ENCODE measurements at regions not wholly inside any gene's neighbourhood (a gene's known extent, or its start where the extent isn't known, plus 50 kb on each side); places are given as distances from the start of the nearest gene placed in this dataset.

- DNase-seq, result no peak
Observed at GRCh38 chr17:68176718-68177117, 71.1 kb upstream of the AMZ2 start.

DNA sequence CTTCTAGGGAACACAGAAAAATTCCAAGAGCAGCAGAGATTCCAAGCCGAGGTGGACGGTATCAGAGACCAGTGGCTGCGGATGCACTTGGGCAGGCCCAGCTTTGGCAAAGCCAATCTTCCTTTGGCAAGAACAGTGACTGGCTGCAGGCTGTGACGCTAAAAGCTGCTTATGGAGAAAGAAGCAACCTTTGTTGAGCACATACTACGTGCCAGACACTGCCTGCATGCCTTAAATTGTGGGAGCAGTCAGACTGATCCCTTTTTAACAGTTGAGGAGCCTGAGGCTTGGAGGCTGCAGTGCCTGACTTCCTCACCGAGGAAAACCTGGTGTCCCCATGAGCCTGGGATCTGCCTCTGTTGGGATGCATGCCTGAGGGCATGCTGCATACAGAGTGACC, 69.0 kb upstream of the AMZ2 start:
- no peaks in the 10 kb centered on the region for H3K36me3 Mint-ChIP-seq (ENCODE audit: insufficient read depth, unreplicated experiment)
- ChIA-PET POLR2A (no interaction called here), CTCF (no interaction called here)
- no peak overlapping the region for H3K4me3 Mint-ChIP-seq (ENCODE audit: unreplicated experiment)
- H3K9me3 Mint-ChIP-seq (ENCODE audit: unreplicated experiment), result no peaks in the 10 kb centered on the region
- H3K4me1 ChIP-seq, result no peaks in the 10 kb centered on the region
- no TSS peak for BruUV-seq (replicated peaks)
- intact Hi-C loops (cut with micrococcal nuclease; ENCODE audit: unreplicated experiment), result loop anchor here (10.0 kb wide), 1 partner anchor 576 kb away; no protein-coding TSS in a partner anchor
- no peak overlapping the region for H3K27ac Mint-ChIP-seq (ENCODE audit: unreplicated experiment)
- H3K4me1 Mint-ChIP-seq (ENCODE audit: low read depth, unreplicated experiment), result no peaks in the 10 kb centered on the region
- TF ChIP-seq, protein P1, sequence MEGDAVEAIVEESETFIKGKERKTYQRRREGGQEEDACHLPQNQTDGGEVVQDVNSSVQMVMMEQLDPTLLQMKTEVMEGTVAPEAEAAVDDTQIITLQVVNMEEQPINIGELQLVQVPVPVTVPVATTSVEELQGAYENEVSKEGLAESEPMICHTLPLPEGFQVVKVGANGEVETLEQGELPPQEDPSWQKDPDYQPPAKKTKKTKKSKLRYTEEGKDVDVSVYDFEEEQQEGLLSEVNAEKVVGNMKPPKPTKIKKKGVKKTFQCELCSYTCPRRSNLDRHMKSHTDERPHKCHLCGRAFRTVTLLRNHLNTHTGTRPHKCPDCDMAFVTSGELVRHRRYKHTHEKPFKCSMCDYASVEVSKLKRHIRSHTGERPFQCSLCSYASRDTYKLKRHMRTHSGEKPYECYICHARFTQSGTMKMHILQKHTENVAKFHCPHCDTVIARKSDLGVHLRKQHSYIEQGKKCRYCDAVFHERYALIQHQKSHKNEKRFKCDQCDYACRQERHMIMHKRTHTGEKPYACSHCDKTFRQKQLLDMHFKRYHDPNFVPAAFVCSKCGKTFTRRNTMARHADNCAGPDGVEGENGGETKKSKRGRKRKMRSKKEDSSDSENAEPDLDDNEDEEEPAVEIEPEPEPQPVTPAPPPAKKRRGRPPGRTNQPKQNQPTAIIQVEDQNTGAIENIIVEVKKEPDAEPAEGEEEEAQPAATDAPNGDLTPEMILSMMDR (IDR thresholded peaks at IDR 0.05; ENCODE audit: insufficient read depth in 1 of 2, low read depth in 1 of 2, low read length in 1 of 2, severe bottlenecking in 1 of 2, unreplicated experiment in 1 of 2), result no peak
- no peaks in the 10 kb centered on the region for H3K36me3 ChIP-seq (ENCODE audit: control insufficient read depth, insufficient read depth, low read length)
- no peaks in the 10 kb centered on the region; the same call in 1 of the 2 replicates for H3K27me3 ChIP-seq (replicated peaks; ENCODE audit: control insufficient read depth, insufficient read depth, low read length)
- no peak for DNase-seq
- H3K4me3 ChIP-seq (ENCODE audit: low read depth, low read length), result no peak overlapping the region
- no peaks in the 10 kb centered on the region for H3K9me3 ChIP-seq
- no peaks in the 10 kb centered on the region for H3K27me3 Mint-ChIP-seq (ENCODE audit: insufficient read depth, unreplicated experiment)

More at GRCh38 chr17:68176718-68177117, 71.1 kb upstream of the AMZ2 start:
- CTCF ChIA-PET, result interaction anchor here (1.2 to 1.8 kb wide), 2 partner anchors 23 to 24 kb away, joined by 4 to 7 read pairs; no protein-coding TSS in a partner anchor
- no peaks in the 10 kb centered on the region for H3K27me3 Mint-ChIP-seq (ENCODE audit: insufficient read depth, unreplicated experiment)
- no peaks in the 10 kb centered on the region for H3K4me1 Mint-ChIP-seq (ENCODE audit: low read depth, unreplicated experiment)
- H3K27me3 ChIP-seq (replicated peaks; ENCODE audit: control insufficient read depth, insufficient read depth, low read length), result no peaks in the 10 kb centered on the region; the same call in 1 of the 2 replicates
- no peaks in the 10 kb centered on the region for H3K9me3 ChIP-seq
- H3K9me3 Mint-ChIP-seq (ENCODE audit: unreplicated experiment), result no peaks in the 10 kb centered on the region
- H3K36me3 ChIP-seq (ENCODE audit: control insufficient read depth, insufficient read depth, low read length), result no peaks in the 10 kb centered on the region
- BruUV-seq (replicated peaks), result no TSS peak
- POLR2A ChIA-PET, result no interaction called here
- H3K4me3 ChIP-seq (ENCODE audit: low read depth, low read length), result no peak overlapping the region
- TF ChIP-seq, protein P1 (IDR thresholded peaks at IDR 0.05; ENCODE audit: insufficient read depth in 1 of 2, low read depth in 1 of 2, low read length in 1 of 2, severe bottlenecking in 1 of 2, unreplicated experiment in 1 of 2), result no peak
- intact Hi-C loops (cut with micrococcal nuclease; ENCODE audit: unreplicated experiment), result loop anchor here (10.0 kb wide), 1 partner anchor 578 kb away; no protein-coding TSS in a partner anchor
- no peak overlapping the region for H3K27ac Mint-ChIP-seq (ENCODE audit: unreplicated experiment)
- no peak overlapping the region for H3K4me3 Mint-ChIP-seq (ENCODE audit: unreplicated experiment)
- H3K4me1 ChIP-seq, result no peaks in the 10 kb centered on the region
- no peaks in the 10 kb centered on the region for H3K36me3 Mint-ChIP-seq (ENCODE audit: insufficient read depth, unreplicated experiment)

DNA sequence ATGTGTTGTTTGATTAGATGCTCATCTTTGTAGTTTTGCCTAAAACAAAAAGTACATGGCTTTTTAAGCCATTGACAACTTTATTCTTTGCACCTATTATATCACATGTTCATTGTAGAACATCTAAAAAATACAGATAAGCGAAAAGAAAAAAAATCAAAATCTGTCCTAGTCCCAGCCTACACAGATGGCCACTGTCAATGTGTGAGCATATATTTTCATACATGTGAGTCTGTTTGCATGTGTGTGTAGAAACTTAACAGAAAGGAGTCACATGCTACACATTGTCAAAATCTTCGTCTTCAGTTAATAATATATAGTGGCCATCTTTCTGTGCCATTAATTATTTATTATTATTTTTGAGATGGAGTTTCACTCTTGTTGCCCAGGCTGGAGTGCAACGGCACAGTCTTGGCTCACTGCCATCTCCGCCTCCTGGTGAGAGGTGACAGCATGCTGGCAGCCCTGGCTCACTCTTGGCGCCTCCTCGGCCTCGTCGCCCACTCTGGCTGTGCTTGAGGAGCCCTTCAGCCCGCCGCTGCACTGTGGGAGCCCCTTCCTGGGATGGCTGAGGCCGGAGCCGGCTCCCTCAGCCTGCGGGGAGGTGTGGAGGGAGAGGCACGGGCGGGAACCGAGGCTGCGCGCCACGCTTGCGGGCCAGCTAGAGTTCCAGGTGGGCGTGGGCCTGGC, 68.5 kb upstream of the AMZ2 start:
- BruUV-seq (replicated peaks), result no TSS peak
- DNase-seq, result no peak
- Histone ChIP-seq H3K9me3 (no peaks in the 10 kb centered on the region), H3K36me3 (ENCODE audit: control insufficient read depth, insufficient read depth, low read length) (no peaks in the 10 kb centered on the region), H3K4me1 (no peaks in the 10 kb centered on the region), H3K27me3 (replicated peaks; ENCODE audit: control insufficient read depth, insufficient read depth, low read length) (no peaks in the 10 kb centered on the region), H3K4me3 (ENCODE audit: low read depth, low read length) (no peak overlapping the region)
- TF ChIP-seq, protein P1 (IDR thresholded peaks at IDR 0.05; ENCODE audit: insufficient read depth in 1 of 2, low read depth in 1 of 2, low read length in 1 of 2, severe bottlenecking in 1 of 2, unreplicated experiment in 1 of 2), result no peak
- CTCF ChIA-PET, result interaction anchor here (1.1 to 1.5 kb wide), 2 partner anchors 220 to 278 kb away, joined by 3 read pairs; partner anchors contain the start of gene WIPI1
- H3K4me3 Mint-ChIP-seq (ENCODE audit: unreplicated experiment), result no peak overlapping the region
- no peaks in the 10 kb centered on the region for H3K27me3 Mint-ChIP-seq (ENCODE audit: insufficient read depth, unreplicated experiment)
- no peak overlapping the region for H3K27ac Mint-ChIP-seq (ENCODE audit: unreplicated experiment)
- H3K4me1 Mint-ChIP-seq (ENCODE audit: low read depth, unreplicated experiment), result no peaks in the 10 kb centered on the region
- POLR2A ChIA-PET, result no interaction called here
- intact Hi-C loops (cut with micrococcal nuclease; ENCODE audit: unreplicated experiment), result loop anchor here (10.0 kb wide), 1 partner anchor 575 kb away; no protein-coding TSS in a partner anchor
- no peaks in the 10 kb centered on the region for H3K9me3 Mint-ChIP-seq (ENCODE audit: unreplicated experiment)
- no peaks in the 10 kb centered on the region for H3K36me3 Mint-ChIP-seq (ENCODE audit: insufficient read depth, unreplicated experiment)

Data from Caco-2 (cell line).